OCI-LY1 (cell line): ENCODE measurements at regions not wholly inside any gene's neighbourhood (a gene's known extent, or its start where the extent isn't known, plus 50 kb on each side); places are given as distances from the start of the nearest gene placed in this dataset.

ENCODE experiments used
- CTCF ChIP-seq: fragments of 200-600 bp; sonication (generic), shearing (Covaris generic); IDR thresholded peaks from 2 replicates; pipeline ENCODE4 v1.5.1; 2017; ENCODE audit warnings: mild to moderate bottlenecking, antibody characterized with exemption, low read length, moderate library complexity, mixed read lengths
- EZH2 ChIP-seq: fragments of 200-600 bp; sonication (generic), shearing (Covaris generic); IDR thresholded peaks from 2 replicates; pipeline ENCODE4 v1.8.0; 2017; ENCODE audit warnings: borderline replicate concordance, mixed run types, mild to moderate bottlenecking, antibody characterized with exemption, low read length, moderate library complexity, mixed read lengths

- TF ChIP-seq EZH2: no peak
- TF ChIP-seq CTCF: no peak
Measured at GRCh38 chr3:174784206-174784934, 74.8 kb upstream of the NAALADL2 start.
